ENCODE measurements at regions not wholly inside any gene's neighbourhood (a gene's known extent, or its start where the extent isn't known, plus 50 kb on each side); places are given as distances from the start of the nearest gene placed in this dataset.

GRCh38 chr18:24791751-24792545 lies 331.5 kb downstream of the HRH4 start:
- DNase-seq (ENCODE audit: low spot score), result no peak

- no peak for DNase-seq (ENCODE audit: low spot score)
These were observed 333.3 kb downstream of the HRH4 start for GRCh38 chr18:24793742-24794141.

- no peak for DNase-seq (ENCODE audit: low spot score)
These were observed 334.7 kb downstream of the HRH4 start for GRCh38 chr18:24795129-24795528.

GRCh38 chr18:24797981-24798380 lies 337.5 kb downstream of the HRH4 start:
- DNase-seq (ENCODE audit: low spot score), result no peak

GRCh38 chr18:24799176-24799575 lies 338.7 kb downstream of the HRH4 start:
- no peak for DNase-seq (ENCODE audit: low spot score)

- DNase-seq (ENCODE audit: low spot score), result no peak
These were observed 339.3 kb downstream of the HRH4 start for GRCh38 chr18:24799720-24800119.

- DNase-seq (ENCODE audit: low spot score), result no peak
These were observed 340.6 kb downstream of the HRH4 start for GRCh38 chr18:24801001-24801400.

- no peak for DNase-seq (ENCODE audit: low spot score)
These were observed 342.0 kb downstream of the HRH4 start for GRCh38 chr18:24802456-24802855.

GRCh38 chr18:24805156-24805555 lies 344.7 kb downstream of the HRH4 start:
- DNase-seq (ENCODE audit: low spot score), result no peak

- no peak for DNase-seq (ENCODE audit: low spot score)
These were observed 348.9 kb downstream of the HRH4 start for GRCh38 chr18:24809173-24809950.

GRCh38 chr18:24810561-24811305 lies 350.3 kb downstream of the HRH4 start:
- no peak for DNase-seq (ENCODE audit: low spot score)

GRCh38 chr18:24811950-24812681 lies 351.7 kb downstream of the HRH4 start:
- DNase-seq (ENCODE audit: low spot score), result no peak

GRCh38 chr18:24814521-24814920 lies 354.1 kb downstream of the HRH4 start:
- no peak for DNase-seq (ENCODE audit: low spot score)

GRCh38 chr18:24817150-24817549 lies 356.7 kb downstream of the HRH4 start:
- DNase-seq (ENCODE audit: low spot score), result no peak

GRCh38 chr18:24817587-24818371 lies 357.3 kb downstream of the HRH4 start:
- no peak for DNase-seq (ENCODE audit: low spot score)

GRCh38 chr18:24818441-24818840 lies 358.0 kb downstream of the HRH4 start:
- no peak for DNase-seq (ENCODE audit: low spot score)

- no peak for DNase-seq (ENCODE audit: low spot score)
These were observed 358.9 kb downstream of the HRH4 start for GRCh38 chr18:24819141-24819890.

GRCh38 chr18:24825397-24825796 lies 365.0 kb downstream of the HRH4 start:
- DNase-seq (ENCODE audit: low spot score), result no peak

- no peak for DNase-seq (ENCODE audit: low spot score)
These were observed 366.2 kb downstream of the HRH4 start for GRCh38 chr18:24826605-24827004.

- DNase-seq (ENCODE audit: low spot score), result no peak
These were observed 367.1 kb downstream of the HRH4 start for GRCh38 chr18:24827501-24827900.
